ENCODE measurements at regions not wholly inside any gene's neighbourhood (a gene's known extent, or its start where the extent isn't known, plus 50 kb on each side); places are given as distances from the start of the nearest gene placed in this dataset.
"Not testable (repeated sequence)": the region's sequence is repeated elsewhere in the genome, so short reads cannot be mapped to it uniquely, and the experiment has no call there.

DNA sequence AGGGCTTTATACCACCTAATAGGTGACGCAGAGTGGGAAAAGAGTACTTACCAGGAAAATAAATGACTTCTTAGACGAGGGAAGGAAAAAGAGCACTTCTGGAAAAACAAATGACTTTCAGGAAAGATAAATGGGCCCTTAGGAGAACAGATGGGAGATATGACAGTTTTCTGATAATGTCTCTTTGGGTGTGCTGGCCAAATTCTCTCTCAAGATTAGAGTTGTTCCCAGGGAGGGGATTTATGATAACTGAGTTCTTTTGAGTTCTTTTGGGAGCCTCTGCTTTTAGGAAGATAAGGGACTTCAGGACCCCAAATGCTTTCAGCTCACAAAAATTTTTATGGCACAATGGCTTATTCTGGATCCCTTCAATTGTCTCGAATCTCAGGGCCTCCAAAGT is 70.3 kb upstream of the EPCAM start:
- H3K9me3 ChIP-seq (ENCODE audit: control insufficient read depth in 2 of 2, insufficient read depth in 1 of 2, low read length in 1 of 2): no peaks in the 10 kb centered on the region
- 95% methylated on average over 3 of the region's 3 CpGs for WGBS
- H3K4me1 ChIP-seq (ENCODE audit: control insufficient read depth in 2 of 2, insufficient read depth in 2 of 2, low read length in 2 of 2): peaks cover 0 to 4% of the 10 kb centered on the region in 2 donors
- H3K27me3 ChIP-seq (ENCODE audit: control insufficient read depth in 2 of 2, insufficient read depth in 1 of 2, low read length in 1 of 2): no peaks in the 10 kb centered on the region
- H3K36me3 ChIP-seq (ENCODE audit: control insufficient read depth in 2 of 2, insufficient read depth in 2 of 2, low read length in 1 of 2): no peaks in the 10 kb centered on the region
- no peak for DNase-seq (ENCODE audit: low read depth in 6 of 9, low spot score in 9 of 9)
- no peak overlapping the region for H3K4me3 ChIP-seq (ENCODE audit: low read length in 2 of 2)
- no peak overlapping the region for H3K27ac ChIP-seq (ENCODE audit: low read depth in 1 of 2, low read length in 1 of 2)

DNA sequence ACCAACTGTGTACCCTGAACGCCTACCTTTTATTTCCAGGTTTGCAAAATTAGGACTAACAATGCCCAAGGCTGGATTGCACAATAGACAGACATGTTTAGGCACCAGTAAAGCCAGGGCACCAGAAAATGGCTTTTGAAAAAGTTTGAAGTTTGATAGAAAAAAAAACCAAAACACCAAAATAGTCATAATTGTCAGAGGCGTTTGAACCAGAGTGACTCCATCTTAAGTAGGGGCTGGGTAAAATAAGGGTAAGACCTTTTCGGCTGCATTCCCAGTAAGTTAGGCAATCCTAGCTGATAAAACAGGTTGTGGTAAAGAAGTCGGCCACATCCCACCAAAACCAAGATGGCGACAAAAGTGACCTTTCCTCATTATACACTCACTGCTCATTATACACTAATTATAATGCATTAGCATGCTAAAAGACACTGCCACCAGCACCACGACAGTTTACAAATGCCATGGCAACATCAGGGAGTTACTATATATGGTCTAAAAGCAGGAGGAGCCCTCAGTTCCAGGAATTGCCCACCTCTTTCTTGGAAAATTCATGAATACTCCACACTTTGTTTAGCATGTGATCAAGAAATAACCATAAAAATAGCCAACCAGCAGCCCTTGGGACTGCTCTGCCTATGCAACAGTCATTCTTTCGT is 71.2 kb upstream of the EPCAM start:
- H3K9me3 ChIP-seq (ENCODE audit: control insufficient read depth in 2 of 2, insufficient read depth in 1 of 2, low read length in 1 of 2): no peaks in the 10 kb centered on the region
- no peaks in the 10 kb centered on the region for H3K36me3 ChIP-seq (ENCODE audit: control insufficient read depth in 2 of 2, insufficient read depth in 2 of 2, low read length in 1 of 2)
- no peak for DNase-seq (ENCODE audit: low read depth in 6 of 9, low spot score in 9 of 9)
- H3K27ac ChIP-seq (ENCODE audit: low read depth in 1 of 2, low read length in 1 of 2): no peak overlapping the region
- no peaks in the 10 kb centered on the region for H3K27me3 ChIP-seq (ENCODE audit: control insufficient read depth in 2 of 2, insufficient read depth in 1 of 2, low read length in 1 of 2)
- WGBS: 94% methylated on average over 7 of the region's 7 CpGs
- H3K4me1 ChIP-seq (ENCODE audit: control insufficient read depth in 2 of 2, insufficient read depth in 2 of 2, low read length in 2 of 2): peaks cover 0 to 4% of the 10 kb centered on the region in 2 donors
- H3K4me3 ChIP-seq (ENCODE audit: low read length in 2 of 2): no peak overlapping the region

DNA sequence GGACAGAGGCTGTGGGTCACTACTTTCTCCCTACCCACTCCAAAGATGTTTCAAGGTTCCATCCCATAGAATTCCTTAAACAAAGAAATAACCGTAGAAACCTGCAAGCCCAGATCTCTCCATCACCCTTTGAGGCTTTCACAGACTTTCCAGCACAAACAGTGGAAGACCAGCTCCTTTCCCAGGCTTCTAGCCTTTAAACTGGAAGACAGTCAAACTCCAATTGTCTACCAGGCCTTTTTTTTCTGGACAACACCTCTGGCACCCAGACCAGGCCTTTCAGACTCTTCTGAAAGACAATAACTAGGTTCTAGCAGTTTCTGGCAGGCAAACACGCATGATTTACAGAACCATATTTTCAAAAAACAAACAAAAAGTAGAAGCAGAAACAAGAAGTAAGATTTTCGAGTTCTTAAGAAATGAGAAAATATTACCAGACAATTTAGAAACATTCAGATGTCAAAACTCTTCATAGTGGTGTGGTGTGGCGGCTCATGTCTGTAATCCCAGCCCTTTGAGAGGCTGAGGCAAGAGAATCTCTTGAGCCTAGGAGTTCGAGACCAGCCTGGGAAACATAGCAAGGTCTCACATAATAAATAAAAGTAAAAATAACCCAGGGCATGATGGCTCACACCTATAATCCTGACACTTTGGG is 73.0 kb upstream of the EPCAM start:
- no peak for DNase-seq (ENCODE audit: low read depth in 6 of 9, low spot score in 9 of 9)
- Histone ChIP-seq H3K27me3 (ENCODE audit: control insufficient read depth in 2 of 2, insufficient read depth in 1 of 2, low read length in 1 of 2) (no peaks in the 10 kb centered on the region), H3K4me1 (ENCODE audit: control insufficient read depth in 2 of 2, insufficient read depth in 2 of 2, low read length in 2 of 2) (peaks cover 0 to 2% of the 10 kb centered on the region in 2 donors), H3K36me3 (ENCODE audit: control insufficient read depth in 2 of 2, insufficient read depth in 2 of 2, low read length in 1 of 2) (no peaks in the 10 kb centered on the region), H3K4me3 (ENCODE audit: low read length in 2 of 2) (no peak overlapping the region), H3K9me3 (ENCODE audit: control insufficient read depth in 2 of 2, insufficient read depth in 1 of 2, low read length in 1 of 2) (no peaks in the 10 kb centered on the region), H3K27ac (ENCODE audit: low read depth in 1 of 2, low read length in 1 of 2) (no peak overlapping the region)
- WGBS: 95% methylated on average over 5 of the region's 5 CpGs

DNA sequence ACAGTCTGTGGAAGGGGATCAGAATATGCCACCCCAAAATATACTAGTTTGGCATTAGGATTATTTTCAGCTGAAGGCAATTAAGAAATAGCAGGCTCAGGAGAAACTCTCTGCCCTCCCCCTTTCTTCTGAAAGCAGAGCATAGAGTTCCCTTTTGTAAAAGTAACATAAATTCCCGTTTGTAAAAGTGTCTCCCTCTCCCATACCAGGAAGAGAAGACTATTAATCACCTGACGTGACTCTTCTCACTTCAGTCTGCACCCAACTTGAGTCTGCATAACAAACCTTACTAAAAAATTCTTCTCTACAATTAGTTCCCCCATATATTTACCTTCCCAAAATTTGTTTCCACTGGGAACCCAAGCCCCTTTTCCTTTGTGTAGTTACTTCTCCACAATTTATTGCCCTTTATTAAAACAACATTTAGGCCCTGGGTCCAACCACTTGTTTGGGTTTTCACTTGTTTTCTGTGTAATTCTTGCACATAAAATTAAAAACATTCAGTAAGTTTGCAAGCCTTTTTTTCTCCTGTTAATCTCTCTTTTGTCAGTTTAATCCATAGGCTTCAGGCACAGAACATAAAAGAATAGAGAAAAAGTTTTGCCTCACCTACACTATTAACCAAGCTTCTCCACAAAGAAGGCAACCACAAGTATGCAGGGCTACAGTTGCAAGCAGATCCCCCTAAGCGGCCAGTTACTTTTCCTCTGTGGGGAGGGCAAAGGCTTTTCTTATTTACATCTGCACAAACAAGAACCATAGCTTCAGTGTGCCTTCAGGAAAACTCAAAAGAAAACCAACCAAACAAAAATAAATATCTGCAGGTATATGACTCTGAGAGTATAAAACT is 73.8 kb upstream of the EPCAM start:
- WGBS: 58% methylated on average over 3 of the region's 3 CpGs
- Histone ChIP-seq H3K27me3 (ENCODE audit: control insufficient read depth in 2 of 2, insufficient read depth in 1 of 2, low read length in 1 of 2) (no peaks in the 10 kb centered on the region), H3K4me3 (ENCODE audit: low read length in 2 of 2) (no peak overlapping the region), H3K4me1 (ENCODE audit: control insufficient read depth in 2 of 2, insufficient read depth in 2 of 2, low read length in 2 of 2) (no peaks in the 10 kb centered on the region), H3K9me3 (ENCODE audit: control insufficient read depth in 2 of 2, insufficient read depth in 1 of 2, low read length in 1 of 2) (no peaks in the 10 kb centered on the region), H3K27ac (ENCODE audit: low read depth in 1 of 2, low read length in 1 of 2) (no peak overlapping the region), H3K36me3 (ENCODE audit: control insufficient read depth in 2 of 2, insufficient read depth in 2 of 2, low read length in 1 of 2) (no peaks in the 10 kb centered on the region)
- no peak for DNase-seq (ENCODE audit: low read depth in 6 of 9, low spot score in 9 of 9)

DNA sequence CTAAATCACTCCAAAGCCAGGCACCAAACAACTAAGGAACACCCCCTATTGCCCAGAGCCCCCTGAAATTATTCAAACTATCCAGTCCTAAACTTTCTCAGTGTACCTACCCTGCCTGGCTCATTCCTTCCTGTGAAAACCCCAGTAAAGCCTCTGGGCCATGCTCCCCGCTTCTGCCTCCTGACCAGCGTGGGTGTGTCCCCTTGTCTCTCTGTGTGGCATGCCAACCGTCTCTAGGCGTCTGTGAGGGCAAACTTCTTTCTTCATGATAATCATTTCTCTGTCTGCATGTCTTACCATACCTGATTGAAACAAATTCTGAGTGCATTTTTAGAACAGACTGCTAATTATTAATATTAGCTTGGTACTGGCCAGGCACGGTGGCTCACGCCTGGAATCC is 75.1 kb upstream of the EPCAM start:
- no peak overlapping the region for H3K27ac ChIP-seq (ENCODE audit: low read depth in 1 of 2, low read length in 1 of 2)
- H3K36me3 ChIP-seq (ENCODE audit: control insufficient read depth in 2 of 2, insufficient read depth in 2 of 2, low read length in 1 of 2): no peaks in the 10 kb centered on the region
- H3K9me3 ChIP-seq (ENCODE audit: control insufficient read depth in 2 of 2, insufficient read depth in 1 of 2, low read length in 1 of 2): no peaks in the 10 kb centered on the region
- WGBS: 97% methylated on average over 6 of the region's 6 CpGs
- no peaks in the 10 kb centered on the region for H3K27me3 ChIP-seq (ENCODE audit: control insufficient read depth in 2 of 2, insufficient read depth in 1 of 2, low read length in 1 of 2)
- H3K4me3 ChIP-seq (ENCODE audit: low read length in 2 of 2): no peak overlapping the region
- no peak for DNase-seq (ENCODE audit: low read depth in 6 of 9, low spot score in 9 of 9)
- no peaks in the 10 kb centered on the region for H3K4me1 ChIP-seq (ENCODE audit: control insufficient read depth in 2 of 2, insufficient read depth in 2 of 2, low read length in 2 of 2)

DNA sequence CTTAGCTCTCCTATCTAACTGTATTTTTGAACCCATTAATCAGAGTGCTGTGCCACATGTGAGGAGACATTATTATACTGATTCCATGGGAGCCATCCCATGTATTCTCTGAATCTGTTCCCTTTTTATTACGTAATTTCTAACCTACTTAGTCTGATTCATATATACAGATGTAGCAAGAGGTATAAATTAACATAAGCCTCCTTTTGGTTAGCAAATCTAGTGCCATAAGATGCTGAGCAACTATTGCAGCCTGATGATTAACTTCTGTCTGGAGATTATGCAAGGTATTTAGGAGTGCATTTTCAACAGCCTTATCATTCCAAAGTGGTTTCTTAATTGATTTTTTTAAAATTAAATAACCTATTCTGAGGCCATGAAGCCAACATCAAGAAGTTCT is 80.2 kb upstream of the EPCAM start:
- no peak overlapping the region for H3K4me3 ChIP-seq (ENCODE audit: low read length in 2 of 2)
- H3K36me3 ChIP-seq (ENCODE audit: control insufficient read depth in 2 of 2, insufficient read depth in 2 of 2, low read length in 1 of 2): no peaks in the 10 kb centered on the region
- no peaks in the 10 kb centered on the region for H3K9me3 ChIP-seq (ENCODE audit: control insufficient read depth in 2 of 2, insufficient read depth in 1 of 2, low read length in 1 of 2)
- no peaks in the 10 kb centered on the region for H3K4me1 ChIP-seq (ENCODE audit: control insufficient read depth in 2 of 2, insufficient read depth in 2 of 2, low read length in 2 of 2)
- WGBS: 96% methylated on average over 1 of the region's 1 CpG
- no peak overlapping the region for H3K27ac ChIP-seq (ENCODE audit: low read depth in 1 of 2, low read length in 1 of 2)
- DNase-seq (ENCODE audit: low read depth in 6 of 9, low spot score in 9 of 9): no peak
- H3K27me3 ChIP-seq (ENCODE audit: control insufficient read depth in 2 of 2, insufficient read depth in 1 of 2, low read length in 1 of 2): no peaks in the 10 kb centered on the region

DNA sequence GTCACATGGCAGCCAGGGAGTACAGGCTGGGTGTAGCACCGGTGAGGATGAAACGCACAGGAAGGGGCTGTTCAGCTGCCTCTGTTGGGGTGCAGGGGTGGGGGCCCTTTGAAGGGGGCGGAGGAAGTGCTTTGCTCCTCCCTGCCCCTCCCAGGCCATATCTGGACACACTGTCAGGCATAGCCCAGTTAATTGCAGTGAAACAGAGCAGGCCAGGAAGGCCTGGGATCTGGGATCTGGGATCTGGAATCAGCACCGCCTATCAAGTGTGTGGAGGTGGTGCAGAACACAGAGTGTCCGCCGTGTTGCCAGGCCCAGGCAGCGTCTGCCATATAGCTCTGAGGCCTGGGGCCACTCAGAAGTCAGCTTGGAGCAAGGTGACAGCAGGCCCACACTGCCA is 85.5 kb upstream of the EPCAM start:
- no peak for DNase-seq (ENCODE audit: low read depth in 6 of 9, low spot score in 9 of 9)
- Histone ChIP-seq H3K36me3 (ENCODE audit: control insufficient read depth in 2 of 2, insufficient read depth in 2 of 2, low read length in 1 of 2) (no peaks in the 10 kb centered on the region), H3K9me3 (ENCODE audit: control insufficient read depth in 2 of 2, insufficient read depth in 1 of 2, low read length in 1 of 2) (no peaks in the 10 kb centered on the region), H3K4me1 (ENCODE audit: control insufficient read depth in 2 of 2, insufficient read depth in 2 of 2, low read length in 2 of 2) (no peaks in the 10 kb centered on the region), H3K27ac (ENCODE audit: low read depth in 1 of 2, low read length in 1 of 2) (no peak overlapping the region), H3K27me3 (ENCODE audit: control insufficient read depth in 2 of 2, insufficient read depth in 1 of 2, low read length in 1 of 2) (no peaks in the 10 kb centered on the region), H3K4me3 (ENCODE audit: low read length in 2 of 2) (no peak overlapping the region)
- 81% methylated on average over 7 of the region's 7 CpGs for WGBS

DNA sequence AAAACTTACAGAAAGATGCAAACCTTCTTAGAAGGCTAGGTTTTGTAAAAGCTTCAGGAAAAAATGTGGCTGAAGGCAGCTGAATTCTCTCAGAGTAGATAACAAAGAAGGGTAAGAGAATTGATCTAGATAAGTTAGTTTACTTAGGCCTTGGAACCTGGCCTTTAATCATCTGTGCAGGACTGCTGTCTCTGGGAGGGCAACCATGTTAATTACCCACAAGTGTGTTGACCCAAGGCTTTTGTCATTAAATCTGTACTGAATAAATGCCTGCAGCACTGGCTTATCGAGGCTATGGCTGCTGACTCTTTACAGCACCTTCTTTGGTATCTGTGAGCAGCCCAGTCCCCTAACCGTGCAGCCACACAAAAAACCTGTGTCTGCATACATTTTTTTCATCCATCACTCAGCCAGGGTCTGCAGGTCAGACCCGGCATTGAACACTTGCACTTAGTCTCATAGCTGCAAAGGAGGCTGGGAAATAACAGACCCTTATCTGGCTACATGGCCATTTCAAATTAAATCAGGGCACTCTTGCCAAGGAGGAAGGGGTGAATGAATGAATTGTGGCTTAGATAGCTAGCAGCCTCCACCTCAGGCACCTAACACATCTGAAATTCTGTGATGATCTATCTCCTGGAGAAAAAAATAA is 86.4 kb upstream of the EPCAM start:
- Histone ChIP-seq H3K27ac (ENCODE audit: low read depth in 1 of 2, low read length in 1 of 2) (no peak overlapping the region), H3K27me3 (ENCODE audit: control insufficient read depth in 2 of 2, insufficient read depth in 1 of 2, low read length in 1 of 2) (no peaks in the 10 kb centered on the region), H3K9me3 (ENCODE audit: control insufficient read depth in 2 of 2, insufficient read depth in 1 of 2, low read length in 1 of 2) (no peaks in the 10 kb centered on the region), H3K36me3 (ENCODE audit: control insufficient read depth in 2 of 2, insufficient read depth in 2 of 2, low read length in 1 of 2) (no peaks in the 10 kb centered on the region), H3K4me1 (ENCODE audit: control insufficient read depth in 2 of 2, insufficient read depth in 2 of 2, low read length in 2 of 2) (no peaks in the 10 kb centered on the region), H3K4me3 (ENCODE audit: low read length in 2 of 2) (no peak overlapping the region)
- WGBS: 97% methylated on average over 3 of the region's 3 CpGs
- no peak for DNase-seq (ENCODE audit: low read depth in 6 of 9, low spot score in 9 of 9)

DNA sequence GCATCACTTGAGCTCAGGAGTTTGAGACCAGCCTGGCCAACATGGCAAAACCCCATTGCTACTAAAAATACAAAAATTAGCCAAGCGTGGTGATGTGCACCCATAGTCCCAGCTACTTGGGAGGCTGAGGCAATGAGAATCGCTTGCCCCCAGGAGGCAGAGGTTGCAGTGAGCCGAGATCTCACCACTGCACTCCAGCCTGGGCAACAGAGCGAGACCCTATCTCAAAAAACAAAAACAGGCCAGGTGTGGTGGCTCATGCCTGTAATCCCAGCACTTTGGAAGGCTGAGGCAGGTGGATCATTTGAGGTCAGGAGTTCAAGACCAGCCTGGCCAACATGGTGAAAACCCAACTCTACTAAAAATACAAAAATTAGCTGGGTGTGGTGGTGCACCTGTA is 89.6 kb upstream of the EPCAM start:
- not testable (repeated sequence) for DNase-seq (ENCODE audit: low read depth in 6 of 9, low spot score in 9 of 9); H3K4me1 ChIP-seq (ENCODE audit: control insufficient read depth in 2 of 2, insufficient read depth in 2 of 2, low read length in 2 of 2); H3K27ac ChIP-seq (ENCODE audit: low read depth in 1 of 2, low read length in 1 of 2); H3K9me3 ChIP-seq (ENCODE audit: control insufficient read depth in 2 of 2, insufficient read depth in 1 of 2, low read length in 1 of 2); H3K36me3 ChIP-seq (ENCODE audit: control insufficient read depth in 2 of 2, insufficient read depth in 2 of 2, low read length in 1 of 2); H3K4me3 ChIP-seq (ENCODE audit: low read length in 2 of 2); H3K27me3 ChIP-seq (ENCODE audit: control insufficient read depth in 2 of 2, insufficient read depth in 1 of 2, low read length in 1 of 2)
- WGBS: 98% methylated on average over 4 of the region's 4 CpGs
